ENCODE measurements at regions not wholly inside any gene's neighbourhood (a gene's known extent, or its start where the extent isn't known, plus 50 kb on each side); places are given as distances from the start of the nearest gene placed in this dataset.

GRCh38 chr6:67331304-67331703 lies 1303.8 kb upstream of the ADGRB3 start:
- H3K27ac Mint-ChIP-seq (ENCODE audit: unreplicated experiment) = no peak overlapping the region
- no peak for DNase-seq (ENCODE audit: low spot score)

GRCh38 chr6:67328269-67328668 lies 1306.8 kb upstream of the ADGRB3 start:
- DNase-seq (ENCODE audit: low spot score) = no peak
- no peaks in the 10 kb centered on the region for H3K27me3 Mint-ChIP-seq (ENCODE audit: low read depth)

More at GRCh38 chr6:67331304-67331703, 1303.8 kb upstream of the ADGRB3 start:
- Mint-ChIP-seq H3K4me1 (ENCODE audit: low read depth) (no peaks in the 10 kb centered on the region), H3K27me3 (ENCODE audit: low read depth) (no peaks in the 10 kb centered on the region), H3K36me3 (ENCODE audit: low read depth) (no peaks in the 10 kb centered on the region), H3K4me3 (ENCODE audit: unreplicated experiment) (no peak overlapping the region), H3K9me3 (ENCODE audit: low read depth) (peaks cover 2% of the 10 kb centered on the region)
- TF ChIP-seq CTCF (IDR thresholded peaks at IDR 0.05) = no peak

GRCh38 chr6:67300430-67301040 lies 1334.5 kb upstream of the ADGRB3 start:
- H3K9me3 Mint-ChIP-seq (ENCODE audit: low read depth) = peaks cover 20% of the 10 kb centered on the region
- no peaks in the 10 kb centered on the region for H3K36me3 Mint-ChIP-seq (ENCODE audit: low read depth)
- H3K27me3 Mint-ChIP-seq (ENCODE audit: low read depth) = peaks cover 7% of the 10 kb centered on the region
- H3K27ac Mint-ChIP-seq (ENCODE audit: unreplicated experiment) = no peak overlapping the region
- DNase-seq (ENCODE audit: low spot score) = peak; percentile 43
- no peak overlapping the region for H3K4me3 Mint-ChIP-seq (ENCODE audit: unreplicated experiment)
- TF ChIP-seq CTCF (IDR thresholded peaks at IDR 0.05) = no peak
- no peaks in the 10 kb centered on the region for H3K4me1 Mint-ChIP-seq (ENCODE audit: low read depth)

More at GRCh38 chr6:67328269-67328668, 1306.8 kb upstream of the ADGRB3 start:
- Mint-ChIP-seq H3K36me3 (ENCODE audit: low read depth) (no peaks in the 10 kb centered on the region), H3K4me1 (ENCODE audit: low read depth) (no peaks in the 10 kb centered on the region), H3K27ac (ENCODE audit: unreplicated experiment) (no peak overlapping the region), H3K9me3 (ENCODE audit: low read depth) (peaks cover 4% of the 10 kb centered on the region), H3K4me3 (ENCODE audit: unreplicated experiment) (no peak overlapping the region)
- TF ChIP-seq CTCF (IDR thresholded peaks at IDR 0.05) = no peak

- no peak for TF ChIP-seq CTCF (IDR thresholded peaks at IDR 0.05)
- Mint-ChIP-seq H3K27ac (ENCODE audit: unreplicated experiment) (no peak overlapping the region), H3K27me3 (ENCODE audit: low read depth) (no peaks in the 10 kb centered on the region), H3K9me3 (ENCODE audit: low read depth) (peaks cover 18% of the 10 kb centered on the region), H3K4me3 (ENCODE audit: unreplicated experiment) (no peak overlapping the region), H3K36me3 (ENCODE audit: low read depth) (no peaks in the 10 kb centered on the region), H3K4me1 (ENCODE audit: low read depth) (peaks cover 5% of the 10 kb centered on the region)
- no peak for DNase-seq (ENCODE audit: low spot score)
Measured at GRCh38 chr6:67292169-67292568, 1342.9 kb upstream of the ADGRB3 start.

GRCh38 chr6:67287566-67287965 lies 1347.5 kb upstream of the ADGRB3 start:
- no peak for TF ChIP-seq CTCF (IDR thresholded peaks at IDR 0.05)

More at GRCh38 chr6:67287566-67287965, 1347.5 kb upstream of the ADGRB3 start:
- H3K4me1 Mint-ChIP-seq (ENCODE audit: low read depth) = peaks cover 5% of the 10 kb centered on the region
- DNase-seq (ENCODE audit: low spot score) = no peak
- H3K36me3 Mint-ChIP-seq (ENCODE audit: low read depth) = no peaks in the 10 kb centered on the region
- H3K4me3 Mint-ChIP-seq (ENCODE audit: unreplicated experiment) = no peak overlapping the region
- peaks cover 23% of the 10 kb centered on the region for H3K9me3 Mint-ChIP-seq (ENCODE audit: low read depth)
- no peak overlapping the region for H3K27ac Mint-ChIP-seq (ENCODE audit: unreplicated experiment)
- no peaks in the 10 kb centered on the region for H3K27me3 Mint-ChIP-seq (ENCODE audit: low read depth)
